Skeletal muscle satellite cell (primary cell): ENCODE measurements at regions not wholly inside any gene's neighbourhood (a gene's known extent, or its start where the extent isn't known, plus 50 kb on each side); places are given as distances from the start of the nearest gene placed in this dataset.

ENCODE experiments used
- H3K27me3 ChIP-seq: 2 replicates; pipeline ENCODE4 v1.7.0; 2013; ENCODE audit warnings: low read length; ENCODE audit not compliant: control insufficient read depth, insufficient read depth
- H3K36me3 ChIP-seq: 2 replicates; pipeline ENCODE4 v1.7.0; 2013; ENCODE audit warnings: mild to moderate bottlenecking, control low read depth, low read length; ENCODE audit not compliant: insufficient read depth
- H3K4me1 ChIP-seq: 2 replicates; pipeline ENCODE4 v1.7.0; 2013; ENCODE audit warnings: low read length; ENCODE audit not compliant: control insufficient read depth, insufficient read depth
- H3K4me2 ChIP-seq: 2 replicates; pipeline ENCODE4 v1.7.0; 2013; ENCODE audit warnings: mild to moderate bottlenecking, low read length
- H3K4me3 ChIP-seq: 2 replicates; pipeline ENCODE4 v1.7.0; 2013; ENCODE audit warnings: low read length
- H3K9ac ChIP-seq: 2 replicates; pipeline ENCODE4 v1.7.0; 2013; ENCODE audit warnings: mild to moderate bottlenecking, low read depth, low read length, moderate library complexity
- H3K9me3 ChIP-seq: replicated peaks from 2 replicates; pipeline ENCODE4 v1.7.0; 2013; ENCODE audit warnings: mild to moderate bottlenecking, control low read depth, low read length

DNA sequence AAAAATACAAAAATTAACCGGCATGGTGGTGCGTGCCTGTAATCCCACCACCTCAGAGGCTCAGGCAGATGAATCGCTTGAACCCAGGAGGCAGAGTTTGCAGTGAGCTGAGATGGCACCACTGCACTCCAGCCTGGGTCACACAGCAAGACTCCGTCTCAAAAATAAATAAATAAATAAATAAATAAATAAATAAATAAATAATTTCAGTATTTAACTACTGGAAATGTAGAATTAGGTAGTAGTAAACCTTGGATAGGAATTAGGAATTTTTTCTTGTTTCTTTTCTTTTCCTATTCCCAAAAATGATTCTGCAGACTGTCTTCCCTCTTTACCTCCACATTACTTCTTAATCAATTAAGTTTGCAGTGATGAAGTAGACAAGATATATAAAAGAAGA, 103.2 kb downstream of the PLK2 start:
- H3K9me3 ChIP-seq: no peaks in the 10 kb centered on the region
- no peak overlapping the region for H3K9ac ChIP-seq
- no peaks in the 10 kb centered on the region for H3K4me1 ChIP-seq
- no peaks in the 10 kb centered on the region for H3K36me3 ChIP-seq
- no peaks in the 10 kb centered on the region for H3K27me3 ChIP-seq
- no peak overlapping the region for H3K4me2 ChIP-seq
- H3K4me3 ChIP-seq: no peak overlapping the region

DNA sequence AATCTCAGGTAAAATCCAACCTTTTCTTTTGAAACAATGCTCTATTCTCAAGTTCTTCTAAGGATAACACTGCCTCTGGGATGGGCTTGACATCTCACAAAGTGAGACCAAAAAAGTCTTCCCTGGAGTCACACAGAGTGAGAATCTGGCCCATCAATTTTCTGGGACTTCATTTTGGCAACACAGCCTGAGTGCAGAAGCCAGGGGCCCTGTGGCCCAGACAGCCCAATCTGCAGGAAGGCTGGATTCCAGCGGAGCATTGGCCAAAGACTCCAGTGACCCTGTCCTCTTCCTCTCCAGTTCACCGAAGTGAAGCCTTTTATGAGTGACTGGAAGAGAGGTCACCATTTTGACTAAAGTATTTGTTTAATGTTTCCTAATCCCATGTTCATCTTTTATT, 105.1 kb downstream of the PLK2 start:
- H3K4me3 ChIP-seq: no peak overlapping the region
- H3K36me3 ChIP-seq: no peaks in the 10 kb centered on the region
- H3K9me3 ChIP-seq: no peaks in the 10 kb centered on the region
- no peaks in the 10 kb centered on the region for H3K27me3 ChIP-seq
- no peaks in the 10 kb centered on the region for H3K4me1 ChIP-seq
- H3K4me2 ChIP-seq: no peak overlapping the region
- H3K9ac ChIP-seq: no peak overlapping the region

DNA sequence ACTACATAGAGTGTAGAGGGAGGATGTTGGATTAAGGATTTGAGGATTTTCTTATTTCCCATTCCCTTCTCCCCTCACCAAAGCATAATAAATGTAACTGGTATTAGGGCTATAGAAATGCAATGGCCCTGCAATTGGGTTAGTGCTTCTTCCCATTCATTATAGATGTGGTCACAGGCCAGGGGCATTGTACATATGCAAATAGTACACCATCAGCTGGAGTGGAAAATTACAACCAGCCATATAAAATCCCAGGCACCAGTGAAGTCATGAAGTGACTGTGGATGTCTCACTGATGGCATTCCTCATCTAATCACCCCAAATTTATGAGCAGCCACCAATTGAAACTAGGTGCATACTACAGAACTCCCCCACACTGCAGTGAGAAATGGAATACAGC, 105.9 kb downstream of the PLK2 start:
- H3K4me1 ChIP-seq: no peaks in the 10 kb centered on the region
- H3K36me3 ChIP-seq: no peaks in the 10 kb centered on the region
- no peak overlapping the region for H3K4me2 ChIP-seq
- no peaks in the 10 kb centered on the region for H3K27me3 ChIP-seq
- no peak overlapping the region for H3K4me3 ChIP-seq
- no peak overlapping the region for H3K9ac ChIP-seq
- H3K9me3 ChIP-seq: no peaks in the 10 kb centered on the region

DNA sequence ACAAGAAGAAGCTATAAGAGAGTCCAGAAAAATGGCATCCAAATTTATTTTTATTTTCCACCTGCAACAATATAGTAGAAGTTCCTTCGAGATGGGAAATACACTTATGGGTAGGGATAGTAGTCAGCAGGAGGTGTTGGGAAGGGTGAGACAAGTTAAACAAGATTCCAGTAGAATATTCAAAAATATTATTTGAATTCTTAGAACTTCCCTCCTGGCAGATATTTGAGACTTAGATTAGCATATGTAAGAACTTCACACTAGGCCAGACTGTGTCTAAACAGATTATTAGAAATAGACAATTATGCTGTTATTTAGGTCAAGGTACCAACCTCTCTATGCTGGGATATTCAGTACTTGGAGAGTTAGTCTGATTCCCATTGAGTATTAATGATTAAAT, 108.7 kb downstream of the PLK2 start:
- no peak overlapping the region for H3K4me2 ChIP-seq
- H3K27me3 ChIP-seq: no peaks in the 10 kb centered on the region
- H3K4me1 ChIP-seq: no peaks in the 10 kb centered on the region
- no peak overlapping the region for H3K9ac ChIP-seq
- H3K9me3 ChIP-seq: no peaks in the 10 kb centered on the region
- H3K36me3 ChIP-seq: no peaks in the 10 kb centered on the region
- no peak overlapping the region for H3K4me3 ChIP-seq

DNA sequence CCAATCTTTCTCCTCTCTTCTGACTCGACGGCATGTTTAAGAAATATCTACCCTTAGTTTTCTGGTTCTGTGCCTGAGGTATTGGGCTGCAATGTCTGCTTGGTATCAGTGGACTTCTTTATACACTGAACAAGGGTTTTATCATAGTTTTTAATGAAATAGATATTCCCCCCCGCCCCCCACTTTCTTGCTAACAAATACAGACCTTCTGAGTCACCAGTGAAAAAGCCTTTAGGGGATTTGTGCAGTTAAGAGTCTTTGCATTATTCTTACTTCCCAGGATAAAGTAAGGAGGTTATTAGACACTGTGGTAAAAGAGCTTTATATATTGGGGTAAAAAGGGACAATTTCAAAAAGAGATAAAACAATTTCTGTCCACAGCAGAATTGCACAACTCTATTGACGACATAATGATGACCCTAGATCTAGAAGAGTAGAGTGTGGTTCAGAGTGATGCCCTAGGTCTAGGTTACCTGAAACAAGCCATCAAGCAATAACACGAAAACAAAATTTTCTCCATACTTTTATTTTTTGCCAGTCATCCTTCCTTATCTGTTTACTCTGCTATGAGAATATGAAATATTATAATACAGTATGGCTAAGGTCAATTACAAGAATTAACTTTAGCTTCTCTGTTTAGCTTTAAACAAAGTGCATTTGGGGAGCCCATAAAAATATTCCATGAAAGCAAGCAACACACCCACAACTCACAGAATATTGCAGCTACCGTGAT, 110.7 kb downstream of the PLK2 start:
- Histone ChIP-seq H3K9ac (no peak overlapping the region), H3K4me1 (no peaks in the 10 kb centered on the region), H3K4me3 (no peak overlapping the region), H3K9me3 (no peaks in the 10 kb centered on the region), H3K27me3 (no peaks in the 10 kb centered on the region), H3K4me2 (no peak overlapping the region), H3K36me3 (no peaks in the 10 kb centered on the region)

DNA sequence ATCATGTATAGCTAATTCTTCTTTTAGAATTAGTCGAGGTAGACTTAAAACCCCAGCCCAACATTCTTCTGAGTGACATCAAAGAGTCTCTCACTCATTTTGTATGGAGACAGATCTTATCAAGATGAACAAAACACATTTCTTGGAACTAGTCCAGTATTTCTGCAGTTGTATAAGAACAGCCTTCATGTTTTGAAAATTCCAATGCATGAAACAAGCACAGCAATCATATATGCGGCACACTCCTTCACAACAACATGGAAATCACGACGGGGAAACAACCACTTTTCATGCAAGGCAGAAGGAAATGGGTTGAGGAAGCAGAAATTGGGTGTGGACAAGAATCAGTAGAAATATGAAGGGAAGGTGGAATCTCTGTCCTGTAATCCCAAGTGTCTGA, 113.8 kb downstream of the PLK2 start:
- no peaks in the 10 kb centered on the region for H3K27me3 ChIP-seq
- H3K4me1 ChIP-seq: no peaks in the 10 kb centered on the region
- no peak overlapping the region for H3K4me3 ChIP-seq
- H3K4me2 ChIP-seq: no peak overlapping the region
- H3K9me3 ChIP-seq: no peaks in the 10 kb centered on the region
- no peak overlapping the region for H3K9ac ChIP-seq
- no peaks in the 10 kb centered on the region for H3K36me3 ChIP-seq

DNA sequence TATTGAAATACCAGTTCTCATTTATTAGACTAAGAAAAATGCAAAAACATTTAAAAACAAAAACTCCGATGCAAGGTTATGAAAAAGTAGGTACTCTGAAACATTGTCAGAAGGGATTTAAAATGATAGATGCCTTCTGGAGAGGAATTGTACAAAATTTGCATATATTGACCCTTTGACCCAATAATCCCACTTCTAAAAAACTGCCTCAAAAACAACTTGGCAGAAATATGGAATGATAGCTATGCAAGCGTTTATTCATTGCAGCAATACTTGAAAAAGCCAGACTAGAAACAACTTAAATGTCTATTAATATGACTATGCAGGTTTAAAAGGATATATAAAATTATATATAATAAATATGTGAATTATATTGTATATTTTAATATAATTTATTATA, 118.4 kb downstream of the PLK2 start:
- H3K36me3 ChIP-seq: no peaks in the 10 kb centered on the region
- no peak overlapping the region for H3K9ac ChIP-seq
- no peak overlapping the region for H3K4me2 ChIP-seq
- no peaks in the 10 kb centered on the region for H3K9me3 ChIP-seq
- H3K4me1 ChIP-seq: no peaks in the 10 kb centered on the region
- H3K4me3 ChIP-seq: no peak overlapping the region
- no peaks in the 10 kb centered on the region for H3K27me3 ChIP-seq

DNA sequence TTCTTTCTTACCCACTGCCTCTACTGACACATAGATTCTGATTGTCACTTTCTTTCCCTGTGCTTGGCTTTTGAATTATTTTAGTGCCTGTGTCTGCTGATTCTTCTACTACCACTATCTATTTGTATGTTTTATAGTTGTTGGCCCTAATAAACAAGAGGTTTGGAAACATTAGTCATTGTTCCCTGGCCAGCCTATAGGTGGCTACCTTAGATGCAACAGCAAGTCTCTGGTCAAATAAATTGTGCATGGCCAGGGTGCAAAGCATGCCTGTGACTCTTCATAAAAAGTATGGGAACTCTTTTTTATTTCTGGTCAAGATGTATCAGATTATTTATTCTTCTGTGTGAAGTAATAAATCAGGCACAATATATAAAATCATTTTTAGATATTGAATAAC, 124.4 kb downstream of the PLK2 start:
- Histone ChIP-seq H3K27me3 (no peaks in the 10 kb centered on the region), H3K9ac (no peak overlapping the region), H3K4me2 (no peak overlapping the region), H3K4me1 (no peaks in the 10 kb centered on the region), H3K9me3 (no peaks in the 10 kb centered on the region), H3K36me3 (no peaks in the 10 kb centered on the region), H3K4me3 (no peak overlapping the region)

DNA sequence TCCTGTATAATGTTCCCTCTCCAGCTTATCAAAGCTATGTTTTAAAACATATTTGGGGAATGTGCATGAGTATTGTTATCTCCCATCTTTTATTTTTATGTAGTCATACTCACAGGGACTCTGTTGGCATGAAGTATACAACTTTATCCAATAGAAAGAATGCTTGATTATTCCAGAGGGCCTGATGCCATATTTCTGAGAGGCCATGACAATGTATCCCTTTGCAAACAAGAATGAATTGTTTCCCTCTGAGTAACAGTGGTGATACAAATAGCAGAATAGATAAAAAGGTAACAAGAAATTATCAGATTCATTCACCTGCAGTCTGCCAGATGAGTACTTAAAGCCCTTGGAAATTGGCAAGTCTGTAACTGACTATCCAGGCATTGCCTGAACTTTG, 125.9 kb downstream of the PLK2 start:
- H3K4me2 ChIP-seq: no peak overlapping the region
- no peaks in the 10 kb centered on the region for H3K4me1 ChIP-seq
- H3K36me3 ChIP-seq: no peaks in the 10 kb centered on the region
- H3K27me3 ChIP-seq: no peaks in the 10 kb centered on the region
- H3K9ac ChIP-seq: no peak overlapping the region
- H3K4me3 ChIP-seq: no peak overlapping the region
- H3K9me3 ChIP-seq: no peaks in the 10 kb centered on the region

DNA sequence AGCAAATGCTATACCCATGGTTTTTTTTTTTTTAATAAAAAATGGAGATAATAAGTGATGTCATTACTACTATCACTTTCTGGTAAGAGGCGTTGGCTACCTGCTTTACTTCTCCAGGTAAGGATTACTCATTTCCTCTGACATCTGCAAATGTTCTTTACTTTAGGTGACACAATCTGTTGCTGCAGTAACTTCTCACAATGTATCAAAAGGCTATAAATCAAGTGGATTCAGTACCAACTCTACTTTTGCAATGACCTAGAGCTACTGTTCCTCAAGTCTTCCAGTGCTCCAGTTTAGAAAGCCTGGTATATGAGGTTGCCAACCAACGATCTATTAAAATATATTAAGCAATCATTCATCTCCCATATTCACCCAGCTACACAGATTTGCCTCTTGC, 129.1 kb downstream of the PLK2 start:
- Histone ChIP-seq H3K9ac (no peak overlapping the region), H3K4me1 (no peaks in the 10 kb centered on the region), H3K27me3 (no peaks in the 10 kb centered on the region), H3K9me3 (no peaks in the 10 kb centered on the region), H3K4me3 (no peak overlapping the region), H3K4me2 (no peak overlapping the region), H3K36me3 (no peaks in the 10 kb centered on the region)

DNA sequence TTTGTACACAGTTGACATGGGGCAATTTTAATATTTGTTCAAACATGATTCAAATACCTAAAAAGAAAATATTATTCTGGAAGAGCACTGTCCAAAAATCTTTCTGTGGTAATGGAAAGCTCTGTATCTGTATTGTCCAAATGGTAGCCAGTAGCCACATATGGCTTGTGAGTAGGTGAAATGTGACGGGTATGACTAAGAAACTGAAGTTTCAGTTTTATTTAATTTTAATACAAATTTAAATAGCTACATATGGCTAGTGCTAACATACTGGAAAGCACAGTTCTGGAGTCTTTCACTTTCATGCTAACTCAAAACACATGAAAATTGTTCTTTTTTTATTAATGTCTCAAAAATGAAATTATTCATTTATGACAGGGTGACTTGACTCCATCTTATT, 132.6 kb downstream of the PLK2 start:
- Histone ChIP-seq H3K36me3 (no peaks in the 10 kb centered on the region), H3K9ac (no peak overlapping the region), H3K4me2 (no peak overlapping the region), H3K9me3 (no peaks in the 10 kb centered on the region), H3K27me3 (no peaks in the 10 kb centered on the region), H3K4me1 (peaks cover 5% of the 10 kb centered on the region), H3K4me3 (no peak overlapping the region)

DNA sequence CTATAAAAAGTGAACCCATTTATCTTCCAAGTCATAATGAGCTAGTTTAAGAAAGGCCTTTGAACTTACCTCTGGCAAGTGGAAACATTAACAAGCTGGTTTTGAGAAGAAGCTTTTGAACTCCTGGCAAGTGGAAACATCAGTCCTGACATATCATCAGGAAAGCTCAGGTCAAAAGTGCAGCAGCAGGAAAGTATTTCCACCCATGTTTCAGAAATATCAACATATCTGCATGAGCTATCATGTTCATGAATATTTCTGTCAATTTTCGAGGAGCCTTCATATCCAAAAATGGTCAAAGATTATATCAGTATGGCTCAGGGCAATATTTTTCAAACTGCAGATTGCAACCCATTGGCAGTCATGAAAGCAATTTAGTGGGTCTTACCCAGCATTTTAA, 133.9 kb downstream of the PLK2 start:
- Histone ChIP-seq H3K4me2 (no peak overlapping the region), H3K9me3 (no peaks in the 10 kb centered on the region), H3K4me1 (peaks cover 7% of the 10 kb centered on the region), H3K4me3 (no peak overlapping the region), H3K36me3 (no peaks in the 10 kb centered on the region), H3K9ac (no peak overlapping the region), H3K27me3 (no peaks in the 10 kb centered on the region)
